ENCODE measurements at regions not wholly inside any gene's neighbourhood (a gene's known extent, or its start where the extent isn't known, plus 50 kb on each side); places are given as distances from the start of the nearest gene placed in this dataset.

GRCh38 chr4:114093221-114093715 lies 113.8 kb upstream of the ARSJ start:
- TF ChIP-seq CTCF (IDR thresholded peaks at IDR 0.05): no peak
- intact Hi-C loops (cut with micrococcal nuclease): no loop called here

GRCh38 chr4:114100288-114101031 lies 121.0 kb upstream of the ARSJ start:
- no peak overlapping the region for H2AFZ ChIP-seq (ENCODE audit: insufficient read depth, low read depth, low read length, poor library complexity, severe bottlenecking)
- TF ChIP-seq CTCF (IDR thresholded peaks at IDR 0.05): no peak
- peaks cover 0 to 7% (median 0%) of the 10 kb centered on the region in 7 donors for H3K9me3 Mint-ChIP-seq
- H3K36me3 ChIP-seq (replicated peaks in 1 of 2; ENCODE audit: control insufficient read depth in 1 of 2, insufficient read depth in 2 of 2, low read length in 2 of 2): no peaks in the 10 kb centered on the region
- H3K36me3 Mint-ChIP-seq: no peaks in the 10 kb centered on the region
- intact Hi-C loops (cut with micrococcal nuclease): no loop called here
- H3K4me2 ChIP-seq (replicated peaks; ENCODE audit: extremely low read depth, low read length, poor library complexity, severe bottlenecking): no peak overlapping the region
- no peaks in the 10 kb centered on the region for H3K27me3 Mint-ChIP-seq (ENCODE audit: low read depth in 3 of 3)
- no CpG with 5 or more reads among the region's 6 CpGs for WGBS (ENCODE audit: insufficient coverage)
- H3K9me3 ChIP-seq (replicated peaks in 1 of 2; ENCODE audit: control insufficient read depth in 1 of 2, insufficient read depth in 1 of 2, low read length in 2 of 2): no peaks in the 10 kb centered on the region
- H3K4me1 ChIP-seq (ENCODE audit: control insufficient read depth in 1 of 2, insufficient read depth in 2 of 2, low read length in 2 of 2): no peaks in the 10 kb centered on the region
- no peak overlapping the region for H3K27ac ChIP-seq (ENCODE audit: low read depth in 1 of 2, low read length in 2 of 2)
- no peak overlapping the region for H3K27ac Mint-ChIP-seq
- H3K27me3 ChIP-seq (ENCODE audit: control insufficient read depth in 2 of 2, insufficient read depth in 2 of 2, low read length in 2 of 2): no peaks in the 10 kb centered on the region
- H3K9ac ChIP-seq (ENCODE audit: insufficient read depth, low read length, poor library complexity, severe bottlenecking): no peak overlapping the region
- DNase-seq: no peak
- H3K79me2 ChIP-seq (ENCODE audit: insufficient read depth, low read length): no peaks in the 10 kb centered on the region
- H3K4me3 Mint-ChIP-seq: no peak overlapping the region
- no peaks in the 10 kb centered on the region for H4K20me1 ChIP-seq (ENCODE audit: insufficient read depth, low read length)
- H3K4me3 ChIP-seq (replicated peaks in 1 of 3; ENCODE audit: low read depth in 2 of 3, low read length in 3 of 3): no peak overlapping the region
- peaks cover 9% of the 10 kb centered on the region for H3K4me1 Mint-ChIP-seq

More at GRCh38 chr4:114093221-114093715, 113.8 kb upstream of the ARSJ start:
- no peaks in the 10 kb centered on the region for H3K79me2 ChIP-seq (ENCODE audit: insufficient read depth, low read length)
- no peaks in the 10 kb centered on the region for H4K20me1 ChIP-seq (ENCODE audit: insufficient read depth, low read length)
- no peaks in the 10 kb centered on the region for H3K36me3 ChIP-seq (replicated peaks in 1 of 2; ENCODE audit: control insufficient read depth in 1 of 2, insufficient read depth in 2 of 2, low read length in 2 of 2)
- H3K27ac Mint-ChIP-seq: no peak overlapping the region
- no peaks in the 10 kb centered on the region for H3K9me3 ChIP-seq (replicated peaks in 1 of 2; ENCODE audit: control insufficient read depth in 1 of 2, insufficient read depth in 1 of 2, low read length in 2 of 2)
- no peaks in the 10 kb centered on the region for H3K27me3 ChIP-seq (ENCODE audit: control insufficient read depth in 2 of 2, insufficient read depth in 2 of 2, low read length in 2 of 2)
- DNase-seq: no peak
- no peak overlapping the region for H2AFZ ChIP-seq (ENCODE audit: insufficient read depth, low read depth, low read length, poor library complexity, severe bottlenecking)
- no peak overlapping the region for H3K4me3 Mint-ChIP-seq
- no peak overlapping the region for H3K4me2 ChIP-seq (replicated peaks; ENCODE audit: extremely low read depth, low read length, poor library complexity, severe bottlenecking)
- H3K36me3 Mint-ChIP-seq: no peaks in the 10 kb centered on the region
- no peaks in the 10 kb centered on the region for H3K4me1 Mint-ChIP-seq
- peaks cover 0 to 1% (median 0%) of the 10 kb centered on the region in 3 donors for H3K27me3 Mint-ChIP-seq (ENCODE audit: low read depth in 3 of 3)
- no peak overlapping the region for H3K27ac ChIP-seq (ENCODE audit: low read depth in 1 of 2, low read length in 2 of 2)
- H3K9me3 Mint-ChIP-seq: no peaks in the 10 kb centered on the region
- H3K4me3 ChIP-seq (replicated peaks in 1 of 3; ENCODE audit: low read depth in 2 of 3, low read length in 3 of 3): no peak overlapping the region
- H3K9ac ChIP-seq (ENCODE audit: insufficient read depth, low read length, poor library complexity, severe bottlenecking): no peak overlapping the region
- no peaks in the 10 kb centered on the region for H3K4me1 ChIP-seq (ENCODE audit: control insufficient read depth in 1 of 2, insufficient read depth in 2 of 2, low read length in 2 of 2)

Measured in CD14-positive monocyte (primary cell).